GM18907 (cell line): ENCODE measurements at regions not wholly inside any gene's neighbourhood (a gene's known extent, or its start where the extent isn't known, plus 50 kb on each side); places are given as distances from the start of the nearest gene placed in this dataset.
"Not testable (repeated sequence)": the region's sequence is repeated elsewhere in the genome, so short reads cannot be mapped to it uniquely, and the experiment has no call there.

ENCODE experiments used
- ATAC-seq: cut with Tn5 transposase; IDR thresholded peaks from one replicate; pipeline ENCODE4 v1.9.1; 2021; ENCODE audit warnings: mild to moderate bottlenecking, moderate library complexity; ENCODE audit not compliant: unreplicated experiment

DNA sequence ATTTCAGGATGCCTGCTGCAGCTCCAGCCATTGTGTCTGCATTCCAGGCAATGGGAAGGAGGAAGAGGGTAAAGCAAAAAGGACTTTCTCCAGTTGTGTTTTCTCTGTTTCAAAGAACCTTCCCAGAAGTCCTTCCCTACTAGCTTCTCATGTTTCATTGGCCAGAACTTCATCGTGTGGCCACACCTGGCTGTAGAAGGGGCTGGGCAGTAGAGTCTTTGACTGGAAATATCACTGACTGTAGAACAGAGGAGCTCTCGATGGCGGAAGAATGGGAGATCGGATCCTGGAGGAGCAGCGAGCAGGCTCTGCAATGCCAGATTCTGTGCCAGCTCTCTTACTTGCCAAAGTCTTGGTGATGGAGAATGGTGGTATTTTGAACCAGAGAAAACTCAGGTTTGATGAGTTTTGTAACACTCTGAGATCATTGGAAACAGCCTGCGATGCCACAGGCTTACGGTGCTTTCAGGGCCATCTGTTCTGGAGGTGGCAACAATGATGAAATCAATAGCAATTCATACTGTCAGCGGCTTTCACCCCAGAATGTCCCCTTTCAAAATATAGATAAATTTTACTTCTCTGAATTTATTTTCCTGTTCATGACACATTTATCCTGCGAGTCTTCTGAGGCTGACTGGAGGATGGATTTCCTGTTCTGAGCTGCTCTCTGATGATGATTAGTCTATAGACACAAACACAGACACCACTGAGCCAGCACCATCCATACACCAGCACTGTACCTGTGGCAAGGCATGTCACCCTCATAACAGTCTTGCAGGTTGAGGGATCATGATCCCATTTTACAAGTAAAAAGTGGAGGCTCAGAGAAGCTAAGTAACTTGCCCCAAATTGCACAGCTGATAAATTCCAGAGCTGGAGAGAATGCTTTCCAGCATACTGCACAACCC lies 204.2 kb downstream of the EMX2 start:
- no peak for ATAC-seq

GRCh38 chr10:117747636-117748035 lies 205.1 kb downstream of the EMX2 start:
- ATAC-seq, result no peak

GRCh38 chr10:117748058-117748457 lies 205.5 kb downstream of the EMX2 start:
- no peak for ATAC-seq

DNA sequence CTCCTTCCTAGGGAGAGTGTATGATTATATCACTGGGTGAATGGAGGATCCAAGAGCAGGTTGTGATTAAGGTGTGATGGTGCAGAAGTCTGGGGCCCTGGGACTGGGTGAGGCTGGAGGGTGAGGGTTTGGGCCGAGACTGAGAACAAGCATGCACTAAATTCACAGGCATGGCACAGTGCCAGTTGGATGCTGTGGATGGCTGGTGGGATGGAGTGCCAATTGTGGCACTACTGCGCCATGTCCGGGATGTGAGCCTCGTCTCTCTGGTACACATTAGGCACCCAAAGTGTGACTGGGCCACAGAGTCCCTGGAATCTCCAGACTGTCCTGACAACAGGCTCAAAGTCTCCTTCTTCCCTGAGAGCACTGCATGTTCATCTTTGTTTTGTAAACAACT lies 208.1 kb downstream of the EMX2 start:
- no peak for ATAC-seq

- ATAC-seq, result no peak
Measured at GRCh38 chr10:117751259-117751658, 208.7 kb downstream of the EMX2 start.

DNA sequence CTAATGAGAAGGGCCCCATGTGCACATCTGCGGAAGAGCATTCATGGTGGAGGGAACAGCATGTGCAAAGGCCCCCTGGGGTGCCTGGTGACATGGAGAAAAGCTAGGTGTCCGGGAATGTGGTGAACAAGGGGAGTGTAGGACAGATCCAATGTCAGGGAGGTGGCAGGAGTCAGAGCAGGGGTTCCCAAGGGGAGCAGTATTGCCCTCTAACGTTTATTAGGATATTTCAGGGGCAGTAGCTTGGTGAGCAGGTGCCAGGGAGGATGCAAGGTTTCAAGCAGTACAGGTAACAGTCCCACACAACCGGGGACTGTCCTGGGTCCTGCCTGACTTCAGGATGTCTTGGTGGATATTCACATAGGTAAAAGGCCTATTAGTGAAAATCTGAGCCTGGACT lies 209.6 kb downstream of the EMX2 start:
- no peak for ATAC-seq

DNA sequence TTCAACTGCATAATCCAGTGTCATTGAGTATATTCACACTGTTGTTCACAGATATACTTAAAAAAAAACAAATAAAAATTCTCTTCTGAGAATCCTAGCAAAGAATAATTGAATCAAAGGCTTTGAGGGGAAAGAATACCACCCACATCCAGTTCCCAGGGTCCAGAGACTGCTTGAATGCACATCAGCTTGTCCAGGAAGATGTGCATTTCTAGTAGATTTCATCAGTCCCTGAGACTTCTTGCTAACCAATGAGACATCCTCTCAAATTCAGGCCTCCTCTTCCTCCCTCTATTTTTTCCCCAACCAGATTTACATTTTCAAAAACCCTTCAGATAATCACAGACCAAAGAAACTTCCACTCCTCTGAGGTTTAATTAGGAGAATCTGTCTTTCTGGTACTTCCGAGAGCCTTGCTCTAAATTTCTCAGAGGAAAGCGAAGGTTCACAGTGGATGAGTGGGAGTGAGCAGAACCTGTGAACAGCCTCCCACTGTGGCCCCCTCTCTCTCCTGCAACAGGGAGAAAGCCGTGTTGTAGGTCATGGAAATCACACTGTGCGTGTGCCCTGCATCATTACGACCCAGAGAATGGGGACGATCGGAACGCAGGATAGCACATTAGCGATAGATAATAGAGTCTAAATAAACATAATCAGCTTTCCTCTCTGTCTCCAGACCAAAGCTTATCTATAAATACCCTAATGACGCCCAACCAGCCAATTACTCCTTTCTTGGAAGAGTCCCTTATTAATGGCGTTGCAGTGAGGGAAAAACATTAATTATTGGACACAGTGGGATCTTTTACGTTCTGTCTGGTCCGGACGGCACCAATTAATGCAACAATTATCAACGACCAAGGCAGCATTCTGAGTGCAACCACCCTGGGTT lies 212.5 kb downstream of the EMX2 start:
- no peak for ATAC-seq

GRCh38 chr10:117755659-117756014 lies 213.1 kb downstream of the EMX2 start:
- no peak for ATAC-seq

DNA sequence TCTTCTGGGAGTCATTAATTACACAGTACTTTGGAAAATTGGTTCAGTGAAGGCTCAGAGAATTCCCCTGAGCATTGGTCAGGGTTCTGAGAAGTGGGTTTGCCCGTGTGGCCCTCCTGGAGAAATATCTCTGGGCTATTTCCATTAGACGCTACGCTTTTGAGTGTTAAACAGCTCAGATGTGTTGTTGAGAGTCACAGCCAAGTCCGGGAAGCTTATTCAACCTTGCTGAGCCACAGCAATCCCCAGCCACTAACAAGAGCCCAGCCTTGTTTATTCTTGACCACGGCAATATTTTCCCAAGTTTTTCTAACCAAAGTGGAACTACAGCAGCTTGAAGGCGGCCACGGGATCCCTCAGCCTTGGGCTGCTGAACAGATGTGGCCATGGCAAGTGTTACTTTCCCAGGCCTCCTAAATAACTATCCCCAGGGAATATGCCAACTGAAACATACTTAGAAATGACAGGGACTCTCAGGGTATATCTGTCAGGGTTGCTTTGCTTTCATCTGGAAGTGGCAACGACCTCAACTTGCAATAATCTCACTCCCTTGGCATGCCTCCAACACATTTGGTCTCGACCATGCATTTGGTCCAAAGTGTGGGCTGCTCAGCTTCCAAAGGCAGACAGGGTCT lies 214.7 kb downstream of the EMX2 start:
- ATAC-seq, result no peak

DNA sequence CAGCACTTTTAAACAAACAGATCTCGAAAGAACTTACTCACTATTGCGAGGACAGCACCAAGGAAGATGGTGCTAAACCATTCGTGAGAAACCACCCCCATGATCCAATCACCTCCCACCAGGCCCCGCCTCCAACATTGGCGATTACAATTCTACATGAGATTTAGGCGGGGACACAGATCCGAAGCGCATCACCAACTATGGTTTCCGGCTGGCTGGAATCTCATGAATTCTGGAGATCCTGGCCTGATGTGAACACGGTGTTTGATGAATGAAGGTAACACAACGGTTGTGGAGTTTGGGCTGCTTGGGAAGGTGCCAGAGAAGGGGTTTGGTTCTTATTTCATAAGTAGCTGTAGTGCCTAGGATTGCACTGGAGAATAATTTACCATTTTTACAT lies 216.7 kb downstream of the EMX2 start:
- no peak for ATAC-seq

DNA sequence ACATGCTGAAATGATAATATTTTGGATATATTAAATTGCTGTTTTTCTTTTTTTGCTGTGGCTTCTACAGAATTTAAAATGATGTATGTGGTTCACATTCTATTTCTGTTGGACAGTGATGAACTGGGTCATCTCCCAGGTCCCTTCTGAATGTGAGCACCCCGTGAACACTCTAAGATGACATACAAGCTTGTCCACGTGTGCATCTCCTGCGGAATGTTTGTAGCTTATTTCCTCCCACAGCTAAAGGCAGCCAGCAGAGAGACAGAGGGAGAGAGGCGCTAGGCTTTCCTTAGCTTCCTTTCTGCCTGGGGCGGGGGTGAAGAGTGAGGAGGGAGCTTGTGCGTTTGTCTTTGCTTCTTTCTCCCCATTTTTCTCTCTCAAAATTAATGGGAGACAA lies 219.1 kb downstream of the EMX2 start:
- no peak for ATAC-seq

DNA sequence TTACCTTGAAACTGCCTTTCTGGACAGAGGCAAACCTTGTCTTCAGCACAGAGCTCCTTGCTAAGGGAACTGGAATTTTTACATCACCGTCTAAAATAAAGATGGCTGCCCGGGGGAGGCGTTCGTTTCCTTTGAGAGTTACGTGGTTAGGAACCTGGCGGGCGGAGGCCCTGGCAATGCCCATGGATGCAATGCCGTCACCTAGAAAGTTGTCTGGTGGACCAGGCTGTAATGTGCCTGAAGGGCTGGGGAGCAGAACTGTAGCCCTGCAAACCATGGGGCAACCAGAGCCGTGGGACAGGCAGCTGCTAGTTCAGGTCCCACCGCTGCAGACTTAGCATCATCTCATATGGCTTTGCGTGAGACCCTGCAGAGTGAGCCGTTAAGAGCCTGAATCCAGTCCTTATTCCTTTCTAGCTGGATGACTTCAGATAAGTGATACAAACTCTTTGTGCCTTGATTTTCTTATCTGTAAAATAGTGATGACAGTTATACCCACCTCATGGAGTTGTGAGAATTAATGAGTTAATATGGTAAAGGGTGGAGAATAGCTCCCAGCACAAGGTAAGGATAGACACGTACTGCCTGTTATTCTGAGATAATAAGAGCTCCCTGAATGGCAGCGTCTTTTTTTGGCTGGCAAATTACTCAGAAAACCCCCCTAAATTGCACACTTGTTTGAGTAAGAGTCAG lies 219.7 kb downstream of the EMX2 start:
- no peak for ATAC-seq

DNA sequence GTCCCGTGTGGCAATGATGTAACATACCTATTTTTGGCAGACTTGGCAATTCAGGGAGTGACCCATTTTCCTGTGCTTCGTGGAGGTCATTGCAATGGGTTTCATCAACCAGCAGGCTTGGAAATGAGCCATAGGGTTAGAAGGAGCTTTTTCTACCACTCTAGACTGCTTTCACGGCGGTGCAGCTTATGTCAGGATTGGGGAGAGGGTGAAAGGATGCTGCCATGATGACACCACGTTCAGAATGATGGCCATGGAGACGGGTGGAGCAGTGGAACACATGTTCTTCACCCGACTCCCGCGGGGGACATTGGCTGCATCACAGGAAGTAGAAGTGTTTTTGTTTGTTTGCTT lies 220.2 kb downstream of the EMX2 start:
- no peak for ATAC-seq

GRCh38 chr10:117763528-117763927 lies 221.0 kb downstream of the EMX2 start:
- no peak for ATAC-seq

DNA sequence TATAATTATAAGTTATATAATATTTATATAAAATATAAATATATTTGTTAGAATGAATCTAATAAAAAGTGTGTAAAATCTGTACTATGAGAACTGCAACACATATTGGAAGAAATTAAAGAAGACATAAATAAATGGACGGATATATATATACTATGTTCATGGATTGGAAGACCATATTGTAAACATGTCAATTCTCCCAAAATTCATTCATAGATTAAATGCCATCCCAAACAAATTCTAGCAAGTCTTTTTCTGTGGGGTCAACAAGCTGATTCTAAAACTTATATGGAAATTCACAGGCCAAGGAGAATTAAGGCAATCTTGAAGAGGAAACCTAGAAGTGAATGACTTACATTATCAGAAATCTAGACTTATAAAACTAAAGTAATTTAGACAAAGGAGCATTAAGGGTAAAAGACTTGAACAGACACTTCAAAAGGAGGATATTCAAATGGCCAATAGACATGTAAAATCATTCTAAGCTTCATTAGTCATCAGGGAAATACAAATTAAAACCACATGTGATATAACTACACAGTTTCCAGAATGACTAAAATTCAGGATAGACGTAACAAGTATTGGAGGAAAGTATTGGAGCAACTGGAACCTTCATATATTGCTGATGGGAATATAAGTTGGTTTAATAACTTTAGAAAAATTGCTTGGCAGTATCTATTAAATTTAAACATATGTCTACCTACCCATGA lies 225.9 kb downstream of the EMX2 start:
- no peak for ATAC-seq

DNA sequence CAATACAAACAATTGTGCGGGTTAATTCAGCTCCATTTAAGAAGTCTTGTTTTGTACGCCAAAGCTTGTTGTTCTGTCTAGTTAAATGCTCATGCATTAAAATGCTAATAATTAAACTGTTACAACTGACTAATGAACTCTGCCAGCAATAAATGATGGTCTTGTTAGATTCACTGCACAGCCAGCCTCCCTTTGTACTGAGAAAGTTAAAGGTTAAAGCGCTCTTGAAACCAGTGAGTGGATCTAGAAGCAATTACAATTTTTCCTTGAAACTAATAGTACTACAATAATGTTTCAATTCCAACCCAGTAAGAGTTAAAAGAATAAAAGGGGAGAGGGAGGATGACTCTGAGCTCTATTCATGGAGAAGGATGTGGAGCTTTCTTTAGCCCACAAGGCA lies 233.0 kb downstream of the EMX2 start:
- ATAC-seq, result no peak

DNA sequence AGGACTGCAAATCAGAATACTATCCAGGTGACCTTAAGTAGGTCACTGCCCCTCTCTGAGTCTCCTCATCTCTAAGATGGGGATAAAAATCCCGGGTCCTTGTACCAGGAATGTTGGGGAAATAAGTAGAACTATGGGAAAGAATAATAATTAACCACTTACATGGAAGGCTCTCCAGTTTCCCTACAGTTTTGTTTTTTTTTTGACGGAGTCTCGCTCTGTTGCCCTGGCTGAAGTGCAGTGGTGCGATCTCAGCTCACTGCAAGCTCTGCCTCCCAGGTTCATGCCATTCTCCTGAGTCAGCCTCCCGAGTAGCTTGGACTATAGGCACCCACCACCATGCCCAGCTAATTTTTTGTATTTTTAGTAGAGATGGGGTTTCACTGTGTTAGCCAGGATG lies 234.7 kb downstream of the EMX2 start:
- ATAC-seq, result not testable (repeated sequence)

- ATAC-seq, result no peak
Measured at GRCh38 chr10:117778241-117778640, 235.7 kb downstream of the EMX2 start.

DNA sequence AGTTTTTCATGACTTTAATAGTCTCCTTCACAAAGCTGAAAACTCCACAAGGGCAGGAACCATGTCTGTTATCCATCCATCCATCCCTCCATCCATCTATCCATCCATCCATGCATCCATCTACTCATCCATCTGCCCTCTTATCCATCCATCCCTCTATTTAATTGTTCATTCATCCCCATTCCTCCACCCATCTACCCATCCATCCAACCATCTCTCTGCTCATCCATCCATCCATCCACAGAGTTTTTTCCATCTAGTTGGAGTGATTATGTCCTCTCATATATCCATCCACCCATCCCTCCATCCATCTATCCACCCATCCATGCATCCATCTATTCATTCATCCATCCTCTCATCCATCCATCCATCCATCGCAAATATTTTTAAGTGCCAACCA lies 237.9 kb downstream of the EMX2 start:
- ATAC-seq, result no peak

GRCh38 chr10:117781216-117781831 lies 238.8 kb downstream of the EMX2 start:
- no peak for ATAC-seq
